H9 (cell line): ENCODE measurements at regions not wholly inside any gene's neighbourhood (a gene's known extent, or its start where the extent isn't known, plus 50 kb on each side); places are given as distances from the start of the nearest gene placed in this dataset.
A peak's percentile ranks its signal among the peaks of the same experiment; 100 is the strongest.

ENCODE experiments used
- DNase-seq: peaks from one replicate; pipeline ENCODE4 v3.0.0-alpha.2; 2017
- H2AFZ ChIP-seq: one replicate; pipeline ENCODE4 v1.6.1; 2013; ENCODE audit warnings: mild to moderate bottlenecking, low read length, control low read depth, moderate library complexity
- H2AK5ac ChIP-seq: 2 replicates; pipeline ENCODE4 v1.6.1; 2013; ENCODE audit warnings: low read length, control low read depth, mixed read lengths; ENCODE audit not compliant: insufficient read length
- H2BK120ac ChIP-seq: one replicate; pipeline ENCODE4 v1.6.1; 2013; ENCODE audit warnings: low read depth, mild to moderate bottlenecking, low read length, control low read depth, inconsistent platforms; ENCODE audit not compliant: poor library complexity, severe bottlenecking
- H2BK12ac ChIP-seq: 2 replicates; pipeline ENCODE4 v1.6.1; 2013; ENCODE audit warnings: low read length, control low read depth, mixed read lengths, low read depth; ENCODE audit not compliant: insufficient read length
- H2BK15ac ChIP-seq: 2 replicates; pipeline ENCODE4 v1.6.1; 2013; ENCODE audit warnings: low read depth, low read length, control low read depth
- H2BK20ac ChIP-seq: one replicate; pipeline ENCODE4 v1.6.1; 2013; ENCODE audit warnings: low read depth, mild to moderate bottlenecking, low read length, control low read depth, inconsistent platforms; ENCODE audit not compliant: poor library complexity, severe bottlenecking
- H2BK5ac ChIP-seq: 2 replicates; pipeline ENCODE4 v1.6.1; 2013; ENCODE audit warnings: low read length, control low read depth, mixed read lengths; ENCODE audit not compliant: insufficient read length
- H3K14ac ChIP-seq: 2 replicates; pipeline ENCODE4 v1.6.1; 2013; ENCODE audit warnings: low read length, control low read depth; ENCODE audit not compliant: insufficient read depth
- H3K18ac ChIP-seq: 2 replicates; pipeline ENCODE4 v1.6.1; 2013; ENCODE audit warnings: low read depth, mild to moderate bottlenecking, mixed read lengths, low read length, control low read depth; ENCODE audit not compliant: insufficient read length
- H3K23ac ChIP-seq: 2 replicates; pipeline ENCODE4 v1.6.1; 2013; ENCODE audit warnings: low read length, control low read depth, mixed read lengths, low read depth; ENCODE audit not compliant: insufficient read length
- H3K23me2 ChIP-seq: 2 replicates; pipeline ENCODE4 v1.6.1; 2013; ENCODE audit warnings: low read depth, mild to moderate bottlenecking, mixed read lengths, low read length, control low read depth; ENCODE audit not compliant: insufficient read length, poor library complexity, severe bottlenecking
- H3K27ac ChIP-seq: 2 replicates; pipeline ENCODE4 v1.5.1; 2013; ENCODE audit warnings: low read length, control low read depth, mixed read lengths, low read depth; ENCODE audit not compliant: insufficient read length
- H3K27me3 ChIP-seq: 2 replicates; pipeline ENCODE4 v1.6.1; 2013; ENCODE audit warnings: low read length, control low read depth, inconsistent platforms; ENCODE audit not compliant: insufficient read depth
- H3K4ac ChIP-seq: 2 replicates; pipeline ENCODE4 v1.6.1; 2013; ENCODE audit warnings: low read depth, mild to moderate bottlenecking, control low read depth, inconsistent platforms, low read length, moderate library complexity
- H3K4me1 ChIP-seq: 2 replicates; pipeline ENCODE4 v1.6.1; 2013; ENCODE audit warnings: low read length, control low read depth, inconsistent platforms; ENCODE audit not compliant: insufficient read depth
- H3K4me2 ChIP-seq: 2 replicates; pipeline ENCODE4 v1.6.1; 2013; ENCODE audit warnings: low read length, control low read depth, mixed read lengths; ENCODE audit not compliant: insufficient read length, insufficient read depth
- H3K56ac ChIP-seq: 2 replicates; pipeline ENCODE4 v1.6.1; 2013; ENCODE audit warnings: low read depth, mild to moderate bottlenecking, mixed read lengths, low read length, control low read depth; ENCODE audit not compliant: insufficient read length
- H3K79me1 ChIP-seq: 2 replicates; pipeline ENCODE4 v1.6.1; 2013; ENCODE audit warnings: low read depth, mild to moderate bottlenecking, moderate library complexity, low read length, control low read depth, inconsistent platforms; ENCODE audit not compliant: insufficient read depth, poor library complexity, severe bottlenecking
- H3K79me2 ChIP-seq: 2 replicates; pipeline ENCODE4 v1.6.1; 2013; ENCODE audit warnings: low read length, control low read depth, inconsistent platforms; ENCODE audit not compliant: insufficient read depth
- H3K9ac ChIP-seq: 2 replicates; pipeline ENCODE4 v1.6.1; 2013; ENCODE audit warnings: low read length, control low read depth, mixed read lengths; ENCODE audit not compliant: insufficient read length; ENCODE audit errors: extremely low read depth
- H3K9me3 ChIP-seq: one replicate; pipeline ENCODE4 v1.6.1; 2013; ENCODE audit warnings: low read depth, low read length, inconsistent platforms; ENCODE audit not compliant: control insufficient read depth
- H3T11ph ChIP-seq: one replicate; pipeline ENCODE4 v1.6.1; 2013; ENCODE audit warnings: mild to moderate bottlenecking, low read length, control low read depth, inconsistent platforms
- H4K20me1 ChIP-seq: one replicate; pipeline ENCODE4 v1.6.1; 2013; ENCODE audit not compliant: control insufficient read depth, insufficient read length, insufficient read depth
- H4K5ac ChIP-seq: 2 replicates; pipeline ENCODE4 v1.6.1; 2013; ENCODE audit warnings: low read depth, mild to moderate bottlenecking, mixed read lengths, low read length, control low read depth; ENCODE audit not compliant: insufficient read length
- H4K8ac ChIP-seq: replicated peaks from 2 replicates; pipeline ENCODE4 v1.6.1; 2013; ENCODE audit warnings: low read length, control low read depth, mixed read lengths, low read depth; ENCODE audit not compliant: insufficient read length
- H4K91ac ChIP-seq: 2 replicates; pipeline ENCODE4 v1.6.1; 2013; ENCODE audit warnings: low read depth, mild to moderate bottlenecking, moderate library complexity, mixed read lengths, low read length, control low read depth; ENCODE audit not compliant: insufficient read length
- H3K27ac Mint-ChIP-seq, 3 experiments: 2 replicates in 2 of 3; 3 replicates in 1 of 3; pipeline ENCODE4 v1.8.0; 2020 to 2021; ENCODE audit warnings: mixed read lengths in 3 of 3, mild to moderate bottlenecking in 1 of 3, moderate library complexity in 1 of 3
- H3K27me3 Mint-ChIP-seq: 2 replicates; pipeline ENCODE4 v1.8.0; 2021; ENCODE audit warnings: low read depth, mild to moderate bottlenecking, moderate library complexity, mixed read lengths
- H3K36me3 Mint-ChIP-seq, 3 experiments: 2 replicates in 2 of 3; 3 replicates in 1 of 3; pipeline ENCODE4 v1.8.0; 2020 to 2021; ENCODE audit warnings: low read depth in 3 of 3, mixed read lengths in 3 of 3; ENCODE audit not compliant: insufficient read depth in 1 of 3
- H3K4me1 Mint-ChIP-seq, 2 experiments: 2 replicates each; pipeline ENCODE4 v1.8.0; 2020; ENCODE audit warnings: mixed read lengths in 2 of 2
- H3K4me3 Mint-ChIP-seq, 2 experiments: 2 replicates in 1 of 2; 3 replicates in 1 of 2; pipeline ENCODE4 v1.8.0; 2020 to 2021; ENCODE audit warnings: mild to moderate bottlenecking in 2 of 2, mixed read lengths in 2 of 2, moderate library complexity in 1 of 2
- H3K9me3 Mint-ChIP-seq, 2 experiments: 2 replicates in 1 of 2; 3 replicates in 1 of 2; pipeline ENCODE4 v1.8.0; 2020; ENCODE audit warnings: mild to moderate bottlenecking in 2 of 2, mixed read lengths in 2 of 2, moderate library complexity in 1 of 2
- WGBS: extraction: QIAGEN DNeasy Blood & Tissue Kit; methylation state at CpG from one replicate; pipeline ENCODE4 v1.1.7; 2013; ENCODE audit warnings: missing lambda C conversion rate, low lambda C conversion rate, mixed read lengths; ENCODE audit not compliant: insufficient read length; ENCODE audit errors: extremely low coverage; 5-methylcytosine and 5-hydroxymethylcytosine counted together
- TF ChIP-seq, protein P1 (sequence below): fragments of 200-600 bp; sonication (generic); conservative IDR thresholded peaks from 3 replicates; pipeline ENCODE4 v1.8.0; 2021; ENCODE audit warnings: antibody characterized with exemption, mild to moderate bottlenecking

DNA sequence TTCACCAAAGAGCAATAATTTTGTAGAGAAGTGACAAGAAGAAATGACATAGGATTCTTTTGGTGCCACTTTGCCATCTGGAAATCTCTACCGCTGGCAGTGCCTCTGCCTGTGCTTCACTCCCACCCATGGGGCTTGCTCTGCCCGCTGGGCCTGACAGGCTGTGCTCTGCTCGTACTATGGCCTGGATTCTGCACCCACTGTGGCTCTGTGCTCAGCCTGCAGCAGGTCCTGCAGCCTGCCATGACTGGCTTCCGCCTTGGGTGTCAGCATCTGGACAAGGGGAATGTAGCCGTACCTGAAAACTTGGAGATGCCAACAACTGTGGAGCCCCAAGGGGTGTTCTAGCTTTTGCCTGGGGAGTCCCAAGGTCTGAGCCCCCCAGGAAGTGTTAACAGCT is 792.3 kb downstream of the CDH8 start:
- H4K20me1 ChIP-seq = no peaks in the 10 kb centered on the region
- no peak overlapping the region for H3K23ac ChIP-seq
- peaks cover 3% of the 10 kb centered on the region; the same call in 1 of the 2 replicates for H3K4me1 ChIP-seq
- H3K18ac ChIP-seq = no peak overlapping the region
- no peak overlapping the region for H3K56ac ChIP-seq
- WGBS = no CpG with 5 or more reads among the region's 5 CpGs
- no peak overlapping the region for H2BK15ac ChIP-seq
- no peak overlapping the region for H2BK12ac ChIP-seq
- peak; percentile 28 for DNase-seq
- TF ChIP-seq, protein P1, sequence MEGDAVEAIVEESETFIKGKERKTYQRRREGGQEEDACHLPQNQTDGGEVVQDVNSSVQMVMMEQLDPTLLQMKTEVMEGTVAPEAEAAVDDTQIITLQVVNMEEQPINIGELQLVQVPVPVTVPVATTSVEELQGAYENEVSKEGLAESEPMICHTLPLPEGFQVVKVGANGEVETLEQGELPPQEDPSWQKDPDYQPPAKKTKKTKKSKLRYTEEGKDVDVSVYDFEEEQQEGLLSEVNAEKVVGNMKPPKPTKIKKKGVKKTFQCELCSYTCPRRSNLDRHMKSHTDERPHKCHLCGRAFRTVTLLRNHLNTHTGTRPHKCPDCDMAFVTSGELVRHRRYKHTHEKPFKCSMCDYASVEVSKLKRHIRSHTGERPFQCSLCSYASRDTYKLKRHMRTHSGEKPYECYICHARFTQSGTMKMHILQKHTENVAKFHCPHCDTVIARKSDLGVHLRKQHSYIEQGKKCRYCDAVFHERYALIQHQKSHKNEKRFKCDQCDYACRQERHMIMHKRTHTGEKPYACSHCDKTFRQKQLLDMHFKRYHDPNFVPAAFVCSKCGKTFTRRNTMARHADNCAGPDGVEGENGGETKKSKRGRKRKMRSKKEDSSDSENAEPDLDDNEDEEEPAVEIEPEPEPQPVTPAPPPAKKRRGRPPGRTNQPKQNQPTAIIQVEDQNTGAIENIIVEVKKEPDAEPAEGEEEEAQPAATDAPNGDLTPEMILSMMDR = no peak
- H3K27me3 ChIP-seq = no peaks in the 10 kb centered on the region
- H3K9me3 Mint-ChIP-seq = no peaks in the 10 kb centered on the region
- H3K9ac ChIP-seq = no peak overlapping the region
- H3K36me3 Mint-ChIP-seq = no peaks in the 10 kb centered on the region
- H3K4me3 Mint-ChIP-seq = no peak overlapping the region
- no peak overlapping the region for H4K5ac ChIP-seq
- no peak overlapping the region for H2BK120ac ChIP-seq
- H2BK20ac ChIP-seq = no peak overlapping the region
- no peak overlapping the region for H3T11ph ChIP-seq
- H3K4me2 ChIP-seq = no peak overlapping the region
- no peak overlapping the region for H2AFZ ChIP-seq
- H2AK5ac ChIP-seq = no peak overlapping the region
- H3K23me2 ChIP-seq = no peaks in the 10 kb centered on the region
- H3K79me2 ChIP-seq = no peaks in the 10 kb centered on the region
- H4K8ac ChIP-seq = no peak overlapping the region
- H3K79me1 ChIP-seq = no peaks in the 10 kb centered on the region
- no peaks in the 10 kb centered on the region for H3K9me3 ChIP-seq
- no peak overlapping the region for H2BK5ac ChIP-seq
- no peak overlapping the region for H4K91ac ChIP-seq
- no peak overlapping the region for H3K27ac ChIP-seq
- peaks cover 3 to 4% of the 10 kb centered on the region in 2 experiments; a peak in 1 of 4 replicates for H3K4me1 Mint-ChIP-seq
- H3K14ac ChIP-seq = no peak overlapping the region
- H3K27me3 Mint-ChIP-seq = no peaks in the 10 kb centered on the region
- H3K27ac Mint-ChIP-seq = no peak overlapping the region
- no peak overlapping the region for H3K4ac ChIP-seq
